GM21423 (cell line): ENCODE measurements at regions not wholly inside any gene's neighbourhood (a gene's known extent, or its start where the extent isn't known, plus 50 kb on each side); places are given as distances from the start of the nearest gene placed in this dataset.
"Not testable (repeated sequence)": the region's sequence is repeated elsewhere in the genome, so short reads cannot be mapped to it uniquely, and the experiment has no call there.

Experiments used
- ATAC-seq: cut with Tn5 transposase; IDR thresholded peaks from one replicate; pipeline ENCODE4 v1.9.1; 2021; ENCODE audit warnings: mild to moderate bottlenecking, moderate library complexity; ENCODE audit not compliant: unreplicated experiment

DNA sequence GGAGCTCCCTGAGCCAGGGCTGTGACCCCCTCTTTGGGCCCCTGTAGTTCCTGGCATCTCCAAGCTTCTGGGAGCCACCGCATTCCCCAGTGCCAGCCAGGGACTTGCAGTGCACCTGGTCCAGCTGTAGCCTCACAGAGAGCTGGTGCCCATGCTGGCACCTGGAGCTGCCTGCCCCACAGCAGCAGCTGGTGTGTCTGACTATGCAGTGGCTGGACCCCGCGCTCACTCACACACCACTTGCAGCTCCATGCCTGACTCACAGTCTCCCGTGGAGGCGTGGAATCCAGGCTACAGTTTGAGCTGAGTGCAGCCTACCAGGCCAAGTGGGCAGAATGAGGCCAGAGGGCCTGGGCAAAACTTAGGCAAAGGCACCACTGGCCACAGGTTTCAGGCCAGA is 102.2 kb upstream of the NAMPT start:
- no peak for ATAC-seq

DNA sequence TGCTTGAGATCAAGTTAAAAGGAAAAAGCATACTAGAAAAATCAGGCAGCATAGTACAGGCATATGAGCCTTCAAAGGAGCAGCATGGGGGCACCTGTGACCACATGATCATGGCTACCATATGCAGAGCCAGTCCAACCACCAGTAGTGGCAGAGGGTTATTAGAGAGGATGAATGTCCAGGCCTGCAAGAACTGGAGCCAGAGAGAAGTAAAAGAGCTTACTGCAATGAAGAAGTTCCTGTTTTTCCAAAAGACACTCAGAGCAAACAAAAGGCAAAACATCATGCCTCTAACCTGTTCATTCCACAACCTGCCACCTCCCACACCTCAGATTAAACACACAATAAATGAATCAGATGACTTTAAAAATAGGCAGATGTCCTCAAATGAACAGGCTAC is 99.6 kb upstream of the NAMPT start:
- ATAC-seq = no peak

GRCh38 chr7:106382929-106383328 is 98.1 kb upstream of the NAMPT start:
- no peak for ATAC-seq

DNA sequence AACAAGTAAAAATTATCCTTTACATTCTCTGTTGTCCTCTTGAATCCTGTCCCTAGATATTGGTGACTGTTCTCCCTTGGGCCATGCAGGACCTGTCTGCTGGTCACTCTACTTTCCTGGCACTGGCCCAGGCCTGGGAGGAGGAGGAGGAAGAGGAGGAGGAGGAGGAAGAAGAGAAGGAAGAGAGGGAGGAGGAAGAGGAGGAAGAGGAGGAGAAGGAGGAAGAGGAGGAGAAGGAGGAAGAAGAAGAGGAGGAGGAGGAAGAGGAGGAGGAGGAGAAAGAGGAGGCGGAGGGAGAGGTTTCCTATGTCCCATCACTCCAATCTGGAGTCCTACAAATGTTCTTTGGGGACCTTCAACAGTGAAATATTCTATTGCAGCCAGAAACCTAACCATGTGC is 97.3 kb upstream of the NAMPT start:
- ATAC-seq = no peak

DNA sequence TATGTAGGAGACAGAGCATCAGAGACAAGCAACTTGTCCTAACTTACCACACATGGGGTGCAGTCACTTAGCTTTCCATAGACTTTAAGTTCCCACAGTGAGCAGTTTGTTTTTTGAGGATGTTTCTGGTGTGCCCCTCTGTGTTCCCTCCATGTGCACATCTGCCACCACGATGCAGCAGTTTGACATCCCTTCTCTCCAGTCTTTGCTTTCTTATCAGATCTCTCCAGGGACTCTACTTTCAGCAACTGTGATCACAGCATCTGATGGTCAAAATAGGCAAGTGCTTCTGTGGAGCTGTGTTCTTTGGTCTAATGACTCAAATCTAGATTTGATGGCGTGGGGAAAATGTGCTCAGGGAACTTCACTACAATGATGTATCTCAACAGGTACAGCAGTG is 96.5 kb upstream of the NAMPT start:
- ATAC-seq = no peak

DNA sequence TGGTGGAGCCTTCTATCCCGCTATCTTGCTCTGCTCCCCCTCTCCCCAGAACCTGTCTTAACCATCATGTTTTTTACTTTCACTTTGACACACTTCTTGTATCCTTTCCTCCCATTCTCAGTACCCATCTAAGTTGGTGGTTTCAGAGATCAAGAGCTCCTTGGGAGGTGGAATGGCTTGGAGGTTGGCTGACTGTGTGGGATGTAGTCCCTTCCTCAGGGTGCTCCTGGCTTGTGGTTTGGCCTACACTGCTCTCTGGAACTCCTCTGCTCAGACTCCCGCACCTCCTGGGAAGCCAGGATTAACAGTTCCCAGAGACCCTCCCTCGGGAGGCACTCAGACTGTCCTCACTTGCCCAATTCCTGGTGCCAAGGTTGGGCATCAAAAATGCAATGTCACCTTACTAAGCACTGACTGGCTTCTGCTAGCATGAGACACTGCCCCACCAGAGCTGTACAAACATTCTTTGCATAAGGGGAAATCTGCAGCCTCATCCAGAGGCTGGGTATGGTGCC is 93.1 kb upstream of the NAMPT start:
- no peak for ATAC-seq

DNA sequence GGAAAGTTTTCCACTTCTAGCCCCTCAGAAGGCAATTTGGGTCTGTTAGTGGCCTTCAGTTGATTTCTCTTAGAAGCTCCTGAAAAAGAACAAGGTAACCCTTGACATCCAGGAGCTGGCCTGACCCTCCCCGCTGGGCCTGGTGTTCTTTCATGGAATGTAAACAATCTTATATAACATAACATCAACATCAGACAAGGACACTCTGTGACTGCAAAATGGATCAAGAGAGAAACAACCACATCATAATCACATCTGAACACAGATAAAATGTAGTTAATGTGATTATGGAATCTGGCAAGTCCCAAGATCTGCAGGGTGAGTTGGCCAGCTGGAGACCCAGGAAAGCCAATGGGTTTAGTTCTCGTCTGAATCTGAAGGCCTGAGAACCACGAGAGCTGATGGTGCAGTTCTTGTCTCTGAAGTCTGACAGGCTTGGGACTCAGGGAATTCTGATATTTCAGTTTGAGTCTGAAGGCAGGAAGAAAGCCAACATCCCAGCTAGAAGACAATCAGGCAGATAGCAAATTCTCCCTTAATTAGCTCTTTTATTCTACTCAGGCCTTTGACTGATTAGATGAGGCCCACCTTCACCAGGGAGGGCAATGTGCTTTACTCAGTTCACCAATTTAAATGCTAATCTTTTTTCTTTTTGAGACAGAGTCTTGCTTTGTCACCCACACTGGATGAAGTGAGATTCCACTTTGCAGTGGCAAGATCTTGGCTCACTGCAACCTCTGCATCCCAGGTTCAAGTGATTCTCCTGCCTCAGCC is 91.4 kb upstream of the NAMPT start:
- no peak for ATAC-seq

GRCh38 chr7:106375499-106375898 is 90.7 kb upstream of the NAMPT start:
- no peak for ATAC-seq

- no peak for ATAC-seq
Observed at GRCh38 chr7:106374437-106374836, 89.7 kb upstream of the NAMPT start.

- ATAC-seq = no peak
Observed at GRCh38 chr7:106372595-106373318, 88.0 kb upstream of the NAMPT start.

DNA sequence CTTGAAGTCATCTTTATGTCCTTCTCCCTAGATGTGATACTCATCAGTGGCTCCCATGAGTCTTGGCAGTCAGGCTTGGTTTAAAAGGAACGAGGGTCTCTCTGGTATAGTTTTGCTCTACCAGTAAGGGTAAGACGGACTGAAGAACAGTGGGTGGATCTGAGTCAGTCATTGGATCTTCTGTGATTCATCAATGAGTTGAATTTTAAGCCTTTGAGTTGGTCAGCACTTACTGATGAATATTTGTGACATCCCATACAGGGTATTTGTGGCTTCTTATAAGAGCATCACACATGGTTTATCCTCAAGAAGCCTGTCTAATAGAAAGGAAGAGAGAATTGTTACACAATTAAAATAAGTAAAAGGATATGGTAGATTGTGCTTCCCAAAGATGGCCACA is 87.3 kb upstream of the NAMPT start:
- no peak for ATAC-seq

GRCh38 chr7:106371629-106372028 is 86.8 kb upstream of the NAMPT start:
- no peak for ATAC-seq

- no peak for ATAC-seq
Observed at GRCh38 chr7:106370542-106370941, 85.8 kb upstream of the NAMPT start.

- ATAC-seq = no peak
Observed at GRCh38 chr7:106369816-106370215, 85.0 kb upstream of the NAMPT start.

GRCh38 chr7:106369352-106369751 is 84.6 kb upstream of the NAMPT start:
- no peak for ATAC-seq

DNA sequence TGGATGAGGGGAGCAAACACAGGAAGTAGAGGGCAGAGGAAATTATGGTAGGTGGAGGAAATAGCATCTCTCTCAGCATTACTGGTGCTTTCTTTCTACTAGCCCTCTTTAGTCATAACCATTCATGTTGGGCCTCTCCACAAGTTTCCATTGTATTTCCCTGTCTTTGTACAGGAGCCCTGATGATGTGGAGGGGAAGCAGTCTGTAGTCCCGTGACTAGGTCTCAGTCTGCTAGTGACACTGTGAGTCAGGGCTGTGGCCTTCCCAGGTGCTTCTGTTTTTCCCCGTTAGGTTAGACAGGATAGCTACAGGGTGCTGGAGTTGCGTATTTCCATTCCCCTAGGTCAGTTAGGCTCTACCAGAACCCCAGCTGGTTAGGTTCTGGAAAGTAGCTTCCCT is 82.9 kb upstream of the NAMPT start:
- no peak for ATAC-seq

DNA sequence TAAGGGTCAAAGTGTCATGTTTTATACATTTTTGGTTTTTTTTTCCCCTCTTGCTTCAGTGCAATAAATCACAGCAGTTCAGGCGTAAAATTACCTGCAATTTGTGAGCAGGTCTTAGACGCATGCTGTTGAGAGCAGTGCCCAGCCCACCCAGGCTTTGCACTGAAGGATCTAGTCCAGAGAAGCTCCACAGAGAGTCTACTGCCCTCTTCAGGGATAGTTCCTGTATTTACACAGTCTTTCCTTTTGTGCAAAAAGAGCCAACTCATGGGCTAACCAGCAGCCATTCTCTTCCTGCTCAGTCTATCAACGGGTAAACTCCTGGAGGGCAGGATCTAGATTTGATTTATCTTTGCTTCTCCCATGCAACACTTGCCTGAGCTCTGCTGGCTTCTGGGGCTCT is 82.2 kb upstream of the NAMPT start:
- no peak for ATAC-seq

- peak; percentile 84 for ATAC-seq
Observed at GRCh38 chr7:106365252-106366005, 80.6 kb upstream of the NAMPT start.

- ATAC-seq = not testable (repeated sequence)
Observed at GRCh38 chr7:106362507-106362906, 77.7 kb upstream of the NAMPT start.

DNA sequence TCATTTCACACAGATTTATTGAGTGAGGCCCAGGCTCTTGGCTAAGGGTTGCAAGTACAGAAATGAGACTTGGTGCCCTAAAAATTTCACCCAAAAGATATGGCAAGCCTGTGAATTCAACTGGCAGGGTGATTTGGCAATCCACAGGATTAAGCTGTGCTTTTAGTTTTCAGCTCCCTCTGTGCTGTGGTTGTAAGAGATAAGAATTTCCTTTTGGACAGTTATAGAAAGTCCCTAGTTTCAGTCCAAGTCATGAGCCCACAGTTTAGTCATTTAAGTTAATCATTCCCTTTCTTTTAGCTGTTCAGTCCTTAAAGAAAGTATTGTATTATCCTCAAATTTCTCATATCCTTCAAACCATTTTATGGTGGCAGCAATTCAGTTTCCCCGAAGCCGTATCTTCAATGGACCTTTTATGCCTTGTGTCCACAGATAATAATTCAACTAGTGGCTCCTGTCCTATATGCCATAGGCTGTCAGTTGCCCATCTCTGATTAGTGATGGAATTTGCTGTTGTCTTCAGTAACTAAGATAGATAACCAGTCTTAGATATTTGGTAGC is 73.4 kb upstream of the NAMPT start:
- peak; percentile 89 for ATAC-seq

GRCh38 chr7:106357675-106358074 is 72.9 kb upstream of the NAMPT start:
- no peak for ATAC-seq
